D341Med (cell line): ENCODE measurements at regions not wholly inside any gene's neighbourhood (a gene's known extent, or its start where the extent isn't known, plus 50 kb on each side); places are given as distances from the start of the nearest gene placed in this dataset.

Experiments
- DNase-seq: peaks from one replicate; pipeline ENCODE4 v3.0.0; 2012; ENCODE audit warnings: low spot score

GRCh38 chr12:29048787-29049186, 100.3 kb upstream of the FAR2 start:
- no peak for DNase-seq

GRCh38 chr12:29050503-29050902, 98.6 kb upstream of the FAR2 start:
- DNase-seq: no peak

- DNase-seq: no peak
Measured at GRCh38 chr12:29051221-29051620, 97.9 kb upstream of the FAR2 start.

- DNase-seq: no peak
Measured at GRCh38 chr12:29053567-29053966, 95.5 kb upstream of the FAR2 start.

GRCh38 chr12:29054858-29055663, 94.0 kb upstream of the FAR2 start:
- no peak for DNase-seq

- no peak for DNase-seq
Measured at GRCh38 chr12:29066011-29066588, 83.0 kb upstream of the FAR2 start.

- DNase-seq: no peak
Measured at GRCh38 chr12:29067430-29067829, 81.6 kb upstream of the FAR2 start.

GRCh38 chr12:29070309-29070708, 78.8 kb upstream of the FAR2 start:
- DNase-seq: no peak

- DNase-seq: no peak
Measured at GRCh38 chr12:29071099-29071498, 78.0 kb upstream of the FAR2 start.

- DNase-seq: no peak
Measured at GRCh38 chr12:29072631-29073030, 76.4 kb upstream of the FAR2 start.

GRCh38 chr12:29073631-29074239, 75.3 kb upstream of the FAR2 start:
- DNase-seq: peak; percentile 51

- no peak for DNase-seq
Measured at GRCh38 chr12:29081101-29081500, 68.0 kb upstream of the FAR2 start.

- DNase-seq: no peak
Measured at GRCh38 chr12:29082522-29082921, 66.6 kb upstream of the FAR2 start.

GRCh38 chr12:29086325-29087271, 62.5 kb upstream of the FAR2 start:
- DNase-seq: no peak

- DNase-seq: no peak
Measured at GRCh38 chr12:29088611-29089219, 60.4 kb upstream of the FAR2 start.
